Smooth muscle cell (in vitro differentiated cells): ENCODE measurements at regions not wholly inside any gene's neighbourhood (a gene's known extent, or its start where the extent isn't known, plus 50 kb on each side); places are given as distances from the start of the nearest gene placed in this dataset.

ENCODE experiments used
- DNase-seq: peaks from one replicate; lab custom pipeline; 2025; ENCODE audit not compliant: unreplicated experiment; lab: John Stamatoyannopoulos, UW
- H2AFZ ChIP-seq: fragments of 200-600 bp; sonication (generic); 2 replicates; pipeline ENCODE4 v1.6.0; 2016; ENCODE audit warnings: antibody characterized with exemption, low read depth, mild to moderate bottlenecking
- H3F3A ChIP-seq: fragments of 200-600 bp; sonication (generic); 2 replicates; pipeline ENCODE4 v1.6.0; 2017; ENCODE audit warnings: antibody characterized with exemption, low read depth
- H3K27ac ChIP-seq: fragments of 200-600 bp; sonication (generic); 2 replicates; pipeline ENCODE4 v1.5.1; 2016; ENCODE audit warnings: low read depth, mild to moderate bottlenecking
- H3K27me3 ChIP-seq: fragments of 200-600 bp; sonication (generic); 2 replicates; pipeline ENCODE4 v1.6.1; 2016; ENCODE audit warnings: low read depth, mild to moderate bottlenecking
- H3K36me3 ChIP-seq: fragments of 200-600 bp; sonication (generic); 2 replicates; pipeline ENCODE4 v1.5.1; 2016; ENCODE audit warnings: low read depth
- H3K4me1 ChIP-seq: fragments of 200-600 bp; sonication (generic); 2 replicates; pipeline ENCODE4 v1.5.1; 2016; ENCODE audit warnings: low read depth
- H3K4me2 ChIP-seq: fragments of 200-600 bp; sonication (generic); 2 replicates; pipeline ENCODE4 v1.6.0; 2016; ENCODE audit warnings: mild to moderate bottlenecking
- H3K4me3 ChIP-seq: fragments of 200-600 bp; sonication (generic); 2 replicates; pipeline ENCODE4 v1.5.1; 2016; ENCODE audit warnings: mild to moderate bottlenecking
- H3K79me2 ChIP-seq: fragments of 200-600 bp; sonication (generic); 2 replicates; pipeline ENCODE4 v1.6.0; 2016; ENCODE audit warnings: low read depth, mild to moderate bottlenecking
- H3K9ac ChIP-seq: fragments of 200-600 bp; sonication (generic); 2 replicates; pipeline ENCODE4 v1.6.0; 2016; ENCODE audit warnings: low read depth
- H3K9me3 ChIP-seq: fragments of 200-600 bp; sonication (generic); replicated peaks from 2 replicates; pipeline ENCODE4 v1.5.1; 2016; ENCODE audit warnings: low read depth
- H4K20me1 ChIP-seq: fragments of 200-600 bp; sonication (generic); 2 replicates; pipeline ENCODE4 v1.6.0; 2016; ENCODE audit warnings: low read depth
- CTCF ChIP-seq: fragments of 200-600 bp; sonication (generic); IDR thresholded peaks from 2 replicates; pipeline ENCODE4 v1.5.1; 2017; ENCODE audit warnings: borderline replicate concordance, mild to moderate bottlenecking, antibody characterized with exemption; ENCODE audit not compliant: insufficient read depth, poor library complexity, severe bottlenecking
- WGBS: methylation state at CpG from one replicate; pipeline ENCODE4 v1.1.7; 2016; ENCODE audit warnings: low lambda C conversion rate; 5-methylcytosine and 5-hydroxymethylcytosine counted together

GRCh38 chr20:20993372-20993771 lies 112.8 kb downstream of the LINC00237 start:
- Histone ChIP-seq H3K79me2 (no peaks in the 10 kb centered on the region), H3K4me3 (no peak overlapping the region), H3F3A (no peaks in the 10 kb centered on the region), H3K27ac (no peak overlapping the region), H3K27me3 (peaks cover 6% of the 10 kb centered on the region), H2AFZ (no peak overlapping the region), H3K36me3 (no peaks in the 10 kb centered on the region), H4K20me1 (no peaks in the 10 kb centered on the region), H3K9me3 (no peaks in the 10 kb centered on the region), H3K4me2 (no peak overlapping the region), H3K9ac (no peak overlapping the region), H3K4me1 (no peaks in the 10 kb centered on the region)
- 91% methylated on average over 12 of the region's 12 CpGs for WGBS
- TF ChIP-seq CTCF: no peak
- DNase-seq: no peak

- H3K36me3 ChIP-seq: no peaks in the 10 kb centered on the region
- H3K4me1 ChIP-seq: no peaks in the 10 kb centered on the region
- no peaks in the 10 kb centered on the region for H4K20me1 ChIP-seq
- 88% methylated on average over 15 of the region's 15 CpGs for WGBS
- no peak overlapping the region for H2AFZ ChIP-seq
- no peak overlapping the region for H3K27ac ChIP-seq
- TF ChIP-seq CTCF: no peak
- H3K27me3 ChIP-seq: peaks cover 2% of the 10 kb centered on the region
- H3K9ac ChIP-seq: no peak overlapping the region
- H3K4me2 ChIP-seq: no peak overlapping the region
- H3K4me3 ChIP-seq: no peak overlapping the region
- no peaks in the 10 kb centered on the region for H3K79me2 ChIP-seq
- no peaks in the 10 kb centered on the region for H3K9me3 ChIP-seq
- H3F3A ChIP-seq: no peaks in the 10 kb centered on the region
- DNase-seq: no peak
Measured at GRCh38 chr20:20992686-20993360, 113.3 kb downstream of the LINC00237 start.

GRCh38 chr20:20992277-20992676 lies 113.9 kb downstream of the LINC00237 start:
- H3K79me2 ChIP-seq: no peaks in the 10 kb centered on the region
- WGBS: 90% methylated on average over 7 of the region's 7 CpGs

More at GRCh38 chr20:20992277-20992676, 113.9 kb downstream of the LINC00237 start:
- Histone ChIP-seq H3K27me3 (no peaks in the 10 kb centered on the region), H3K4me1 (no peaks in the 10 kb centered on the region), H3K27ac (no peak overlapping the region), H3K36me3 (no peaks in the 10 kb centered on the region), H3K4me3 (no peak overlapping the region), H3K9me3 (no peaks in the 10 kb centered on the region), H3F3A (no peaks in the 10 kb centered on the region), H4K20me1 (no peaks in the 10 kb centered on the region), H3K9ac (no peak overlapping the region), H2AFZ (no peak overlapping the region), H3K4me2 (no peak overlapping the region)
- no peak for DNase-seq
- TF ChIP-seq CTCF: no peak
